Fibroblast of lung (primary cell): ENCODE measurements at regions not wholly inside any gene's neighbourhood (a gene's known extent, or its start where the extent isn't known, plus 50 kb on each side); places are given as distances from the start of the nearest gene placed in this dataset.
A peak's percentile ranks its signal among the peaks of the same experiment; 100 is the strongest.

ENCODE experiments used
- DNase-seq, 2 donors: peaks; one replicate each; pipeline versions ENCODE4 v3.0.0 to v3.0.0-alpha.2; 2010; ENCODE audit warnings: low read depth in 2 of 2
- H2AFZ ChIP-seq: 2 replicates; pipeline ENCODE4 v1.5.1; 2012; ENCODE audit warnings: low read length, control low read depth, inconsistent platforms
- H3K27ac ChIP-seq: 2 replicates; pipeline ENCODE4 v1.5.1; 2011; ENCODE audit warnings: low read length, control low read depth; ENCODE audit not compliant: insufficient read depth
- H3K27me3 ChIP-seq: 2 replicates; pipeline ENCODE4 v1.5.1; 2011; ENCODE audit warnings: mild to moderate bottlenecking, low read length; ENCODE audit not compliant: control insufficient read depth, insufficient read depth
- H3K36me3 ChIP-seq: 2 replicates; pipeline ENCODE4 v1.5.1; 2011; ENCODE audit warnings: low read length; ENCODE audit not compliant: control insufficient read depth, insufficient read depth
- H3K4me1 ChIP-seq: 2 replicates; pipeline ENCODE4 v1.5.1; 2011; ENCODE audit warnings: low read length; ENCODE audit not compliant: control insufficient read depth, insufficient read depth; ENCODE audit errors: extremely low read depth
- H3K4me2 ChIP-seq: 2 replicates; pipeline ENCODE4 v1.5.1; 2011; ENCODE audit warnings: low read length, control low read depth; ENCODE audit not compliant: insufficient read depth; ENCODE audit errors: extremely low read depth
- H3K4me3 ChIP-seq, 4 experiments: fragments of 200-600 bp in 1 of 4; sonication (generic) in 1 of 4; replicated peaks in 1 of 4; 2 replicates each; pipeline ENCODE4 v1.5.1; 2011 to 2016; ENCODE audit warnings: low read length in 4 of 4, low read depth in 3 of 4, mild to moderate bottlenecking in 3 of 4, control low read depth in 2 of 4, inconsistent platforms in 1 of 4, mixed read lengths in 1 of 4; ENCODE audit not compliant: insufficient read depth in 1 of 4; ENCODE audit errors: control extremely low read depth in 1 of 4
- H3K79me2 ChIP-seq: 2 replicates; pipeline ENCODE4 v1.5.1; 2012; ENCODE audit warnings: mild to moderate bottlenecking, low read length, inconsistent platforms; ENCODE audit not compliant: control insufficient read depth, insufficient read depth
- H3K9ac ChIP-seq: 2 replicates; pipeline ENCODE4 v1.5.1; 2011; ENCODE audit warnings: mild to moderate bottlenecking, low read length, control low read depth; ENCODE audit not compliant: insufficient read depth
- H3K9me3 ChIP-seq: 2 replicates; pipeline ENCODE4 v1.5.1; 2012; ENCODE audit warnings: low read depth, low read length; ENCODE audit not compliant: control insufficient read depth, insufficient read depth
- H4K20me1 ChIP-seq: 2 replicates; pipeline ENCODE4 v1.5.1; 2011; ENCODE audit warnings: low read length; ENCODE audit not compliant: control insufficient read depth, insufficient read depth; ENCODE audit errors: extremely low read depth
- CTCF ChIP-seq, 2 donors: IDR thresholded peaks in 1 of 2; conservative IDR thresholded peaks in 1 of 2; 1 replicate in 1 of 2; 2 replicates in 1 of 2; pipeline ENCODE4 v1.5.1; 2011 to 2012; ENCODE audit warnings: low read length in 2 of 2, control low read depth in 1 of 2, inconsistent platforms in 1 of 2, low read depth in 1 of 2, mild to moderate bottlenecking in 1 of 2
- EZH2 ChIP-seq: IDR thresholded peaks from 2 replicates; pipeline ENCODE4 v1.5.1; 2012; ENCODE audit warnings: low read length, control low read depth, mild to moderate bottlenecking; ENCODE audit errors: missing control alignments

- no peak overlapping the region for H3K9ac ChIP-seq
- no peak overlapping the region for H3K4me3 ChIP-seq
- H2AFZ ChIP-seq: no peak overlapping the region
- no peaks in the 10 kb centered on the region for H3K27me3 ChIP-seq
- DNase-seq: no peak
- TF ChIP-seq CTCF (conservative IDR thresholded peaks at IDR 0.05 in 1 of 2, IDR thresholded peaks at IDR 0.05 in 1 of 2; ENCODE audit: low read depth in 1 of 2, low read length in 2 of 2) (peak in 1 of 2 donors; percentile 18), EZH2 (no peak)
- H3K4me1 ChIP-seq: no peaks in the 10 kb centered on the region
- no peak overlapping the region for H3K4me2 ChIP-seq
- H3K36me3 ChIP-seq: no peaks in the 10 kb centered on the region
- H4K20me1 ChIP-seq: no peaks in the 10 kb centered on the region
- no peaks in the 10 kb centered on the region for H3K9me3 ChIP-seq
- H3K79me2 ChIP-seq: no peaks in the 10 kb centered on the region
- no peak overlapping the region for H3K27ac ChIP-seq
Observed at GRCh38 chr5:159441441-159441840, 111.2 kb upstream of the IL12B start.

GRCh38 chr5:159442206-159442850, 112.0 kb upstream of the IL12B start:
- Histone ChIP-seq H4K20me1 (no peaks in the 10 kb centered on the region), H3K9ac (no peak overlapping the region), H3K36me3 (no peaks in the 10 kb centered on the region), H3K79me2 (no peaks in the 10 kb centered on the region), H3K4me1 (no peaks in the 10 kb centered on the region), H3K4me3 (no peak overlapping the region), H3K4me2 (no peak overlapping the region), H3K27me3 (no peaks in the 10 kb centered on the region), H2AFZ (no peak overlapping the region), H3K27ac (no peak overlapping the region), H3K9me3 (no peaks in the 10 kb centered on the region)
- no peak for TF ChIP-seq CTCF (conservative IDR thresholded peaks at IDR 0.05 in 1 of 2, IDR thresholded peaks at IDR 0.05 in 1 of 2; ENCODE audit: low read depth in 1 of 2, low read length in 2 of 2)
- TF ChIP-seq EZH2: no peak
- peak; percentile 22 to 44 for DNase-seq

GRCh38 chr5:159444441-159445082, 114.3 kb upstream of the IL12B start:
- Histone ChIP-seq H3K27me3 (no peaks in the 10 kb centered on the region), H3K9ac (no peak overlapping the region), H3K27ac (no peak overlapping the region), H2AFZ (no peak overlapping the region), H3K4me1 (no peaks in the 10 kb centered on the region), H3K9me3 (no peaks in the 10 kb centered on the region), H3K4me3 (no peak overlapping the region), H3K36me3 (no peaks in the 10 kb centered on the region), H4K20me1 (no peaks in the 10 kb centered on the region), H3K79me2 (no peaks in the 10 kb centered on the region), H3K4me2 (no peak overlapping the region)
- peak; percentile 54 to 72 for DNase-seq
- peak; percentile 46 to 51 for TF ChIP-seq CTCF (conservative IDR thresholded peaks at IDR 0.05 in 1 of 2, IDR thresholded peaks at IDR 0.05 in 1 of 2; ENCODE audit: low read depth in 1 of 2, low read length in 2 of 2)
- no peak for TF ChIP-seq EZH2
